ENCODE measurements at regions not wholly inside any gene's neighbourhood (a gene's known extent, or its start where the extent isn't known, plus 50 kb on each side); places are given as distances from the start of the nearest gene placed in this dataset.

GRCh38 chr2:157932480-157933159, 56.5 kb upstream of the ACVR1 start:
- H3K9me3 ChIP-seq (ENCODE audit: control insufficient read depth, low read length): peaks cover 5% of the 10 kb centered on the region
- H4K8ac ChIP-seq (ENCODE audit: low read length): no peak overlapping the region
- no peak overlapping the region for H2AK5ac ChIP-seq (ENCODE audit: low read length, severe bottlenecking)
- H2AFZ ChIP-seq (ENCODE audit: low read depth, low read length): no peak overlapping the region
- H3K4me1 ChIP-seq (ENCODE audit: control insufficient read depth, insufficient read depth, low read depth, low read length): no peaks in the 10 kb centered on the region
- no peak overlapping the region for H2BK15ac ChIP-seq (ENCODE audit: low read depth, poor library complexity, severe bottlenecking)
- H3K4ac ChIP-seq (ENCODE audit: low read depth in 1 of 2, low read length in 2 of 2): no peak overlapping the region
- no peaks in the 10 kb centered on the region for H3K79me1 ChIP-seq (replicated peaks; ENCODE audit: low read length, poor library complexity, severe bottlenecking)
- H3K18ac ChIP-seq (ENCODE audit: low read depth in 1 of 2, low read length in 2 of 2): no peak overlapping the region
- no peak for DNase-seq
- no peak overlapping the region for H3K9ac ChIP-seq (ENCODE audit: low read length)
- H4K91ac ChIP-seq (ENCODE audit: low read length): no peak overlapping the region
- no peaks in the 10 kb centered on the region for H3K36me3 ChIP-seq (ENCODE audit: control insufficient read depth in 1 of 2, insufficient read depth in 2 of 2, low read depth in 1 of 2, low read length in 2 of 2)
- no peak overlapping the region for H3K23ac ChIP-seq (ENCODE audit: low read length in 2 of 2)
- peaks cover 0 to 6% of the 10 kb centered on the region in 2 experiments for H3K27me3 ChIP-seq (ENCODE audit: control insufficient read depth in 1 of 2, insufficient read depth in 1 of 2, low read length in 2 of 2)
- no peak overlapping the region for H3K4me3 ChIP-seq (ENCODE audit: insufficient read depth in 1 of 2, low read depth in 1 of 2, low read length in 2 of 2)
- WGBS: 23% methylated on average over 8 of the region's 10 CpGs
- H2BK5ac ChIP-seq (ENCODE audit: low read depth, low read length, poor library complexity, severe bottlenecking): no peak overlapping the region
- no peak overlapping the region for H2BK120ac ChIP-seq (ENCODE audit: low read depth, low read length)
- no peak overlapping the region for H3K4me2 ChIP-seq (ENCODE audit: low read length, poor library complexity, severe bottlenecking)
- H2BK12ac ChIP-seq (ENCODE audit: low read length in 2 of 2): no peak overlapping the region
- no peak overlapping the region for H3K14ac ChIP-seq (ENCODE audit: low read length in 2 of 2)
- no peak overlapping the region for H3K27ac ChIP-seq (ENCODE audit: low read length, poor library complexity, severe bottlenecking)

- no peak overlapping the region for H3K18ac ChIP-seq (ENCODE audit: low read depth in 1 of 2, low read length in 2 of 2)
These were observed 55.4 kb upstream of the ACVR1 start for GRCh38 chr2:157931542-157931941.

DNA sequence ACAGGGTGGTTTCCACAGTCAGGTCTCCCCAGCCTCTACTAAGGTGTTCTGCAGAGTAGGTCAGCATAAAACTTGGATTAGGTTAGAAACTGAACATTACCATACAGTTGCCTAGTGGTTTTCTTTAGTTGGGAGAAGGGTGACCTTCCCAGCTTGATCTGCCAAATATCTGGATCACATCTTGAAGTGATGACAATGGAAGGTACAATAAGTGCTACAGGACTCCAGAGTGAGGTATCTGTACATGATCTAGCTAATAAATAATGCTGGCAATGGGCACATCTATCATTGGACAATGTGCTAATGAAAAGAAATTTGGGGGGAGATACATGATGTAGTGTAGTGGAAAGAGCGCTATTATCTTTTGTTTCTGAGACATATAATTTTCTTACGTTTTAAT, 54.6 kb upstream of the ACVR1 start:
- H3K9me3 ChIP-seq (ENCODE audit: control insufficient read depth, low read length): peaks cover 5% of the 10 kb centered on the region
- H3K4ac ChIP-seq (ENCODE audit: low read depth in 1 of 2, low read length in 2 of 2): no peak overlapping the region
- H3K4me1 ChIP-seq (ENCODE audit: control insufficient read depth, insufficient read depth, low read depth, low read length): no peaks in the 10 kb centered on the region
- H3K23ac ChIP-seq (ENCODE audit: low read length in 2 of 2): no peak overlapping the region
- no peak overlapping the region for H3K27ac ChIP-seq (ENCODE audit: low read length, poor library complexity, severe bottlenecking)
- no peak overlapping the region for H4K8ac ChIP-seq (ENCODE audit: low read length)
- no peak overlapping the region for H2AK5ac ChIP-seq (ENCODE audit: low read length, severe bottlenecking)
- no peak overlapping the region for H3K4me3 ChIP-seq (ENCODE audit: insufficient read depth in 1 of 2, low read depth in 1 of 2, low read length in 2 of 2)
- H2BK12ac ChIP-seq (ENCODE audit: low read length in 2 of 2): no peak overlapping the region
- no peak overlapping the region for H2BK5ac ChIP-seq (ENCODE audit: low read depth, low read length, poor library complexity, severe bottlenecking)
- H3K14ac ChIP-seq (ENCODE audit: low read length in 2 of 2): no peak overlapping the region
- H3K9ac ChIP-seq (ENCODE audit: low read length): no peak overlapping the region
- no peaks in the 10 kb centered on the region for H3K79me1 ChIP-seq (replicated peaks; ENCODE audit: low read length, poor library complexity, severe bottlenecking)
- no peak overlapping the region for H3K18ac ChIP-seq (ENCODE audit: low read depth in 1 of 2, low read length in 2 of 2)
- H2AFZ ChIP-seq (ENCODE audit: low read depth, low read length): no peak overlapping the region
- no peak overlapping the region for H4K91ac ChIP-seq (ENCODE audit: low read length)
- no peak overlapping the region for H3K4me2 ChIP-seq (ENCODE audit: low read length, poor library complexity, severe bottlenecking)
- H3K27me3 ChIP-seq (ENCODE audit: control insufficient read depth in 1 of 2, insufficient read depth in 1 of 2, low read length in 2 of 2): peaks cover 0 to 6% of the 10 kb centered on the region in 2 experiments
- no peak overlapping the region for H2BK15ac ChIP-seq (ENCODE audit: low read depth, poor library complexity, severe bottlenecking)
- no peaks in the 10 kb centered on the region for H3K36me3 ChIP-seq (ENCODE audit: control insufficient read depth in 1 of 2, insufficient read depth in 2 of 2, low read depth in 1 of 2, low read length in 2 of 2)
- DNase-seq: no peak
- no peak overlapping the region for H2BK120ac ChIP-seq (ENCODE audit: low read depth, low read length)
- WGBS: no CpG with 5 or more reads among the region's 2 CpGs

More at GRCh38 chr2:157931542-157931941, 55.4 kb upstream of the ACVR1 start:
- Histone ChIP-seq H3K9ac (ENCODE audit: low read length) (no peak overlapping the region), H4K8ac (ENCODE audit: low read length) (no peak overlapping the region), H3K27ac (ENCODE audit: low read length, poor library complexity, severe bottlenecking) (no peak overlapping the region), H3K36me3 (ENCODE audit: control insufficient read depth in 1 of 2, insufficient read depth in 2 of 2, low read depth in 1 of 2, low read length in 2 of 2) (no peaks in the 10 kb centered on the region), H2BK15ac (ENCODE audit: low read depth, poor library complexity, severe bottlenecking) (no peak overlapping the region), H3K14ac (ENCODE audit: low read length in 2 of 2) (no peak overlapping the region), H2BK120ac (ENCODE audit: low read depth, low read length) (no peak overlapping the region), H3K9me3 (ENCODE audit: control insufficient read depth, low read length) (peaks cover 5% of the 10 kb centered on the region), H3K4me2 (ENCODE audit: low read length, poor library complexity, severe bottlenecking) (no peak overlapping the region), H2BK12ac (ENCODE audit: low read length in 2 of 2) (no peak overlapping the region), H2BK5ac (ENCODE audit: low read depth, low read length, poor library complexity, severe bottlenecking) (no peak overlapping the region), H3K23ac (ENCODE audit: low read length in 2 of 2) (no peak overlapping the region), H3K27me3 (ENCODE audit: control insufficient read depth in 1 of 2, insufficient read depth in 1 of 2, low read length in 2 of 2) (peaks cover 0 to 6% of the 10 kb centered on the region in 2 experiments), H3K4ac (ENCODE audit: low read depth in 1 of 2, low read length in 2 of 2) (no peak overlapping the region), H3K79me1 (replicated peaks; ENCODE audit: low read length, poor library complexity, severe bottlenecking) (no peaks in the 10 kb centered on the region), H3K4me1 (ENCODE audit: control insufficient read depth, insufficient read depth, low read depth, low read length) (no peaks in the 10 kb centered on the region), H2AK5ac (ENCODE audit: low read length, severe bottlenecking) (no peak overlapping the region), H3K4me3 (ENCODE audit: insufficient read depth in 1 of 2, low read depth in 1 of 2, low read length in 2 of 2) (no peak overlapping the region), H2AFZ (ENCODE audit: low read depth, low read length) (no peak overlapping the region), H4K91ac (ENCODE audit: low read length) (no peak overlapping the region)
- no peak for DNase-seq
- no CpG with 5 or more reads among the region's 1 CpG for WGBS

DNA sequence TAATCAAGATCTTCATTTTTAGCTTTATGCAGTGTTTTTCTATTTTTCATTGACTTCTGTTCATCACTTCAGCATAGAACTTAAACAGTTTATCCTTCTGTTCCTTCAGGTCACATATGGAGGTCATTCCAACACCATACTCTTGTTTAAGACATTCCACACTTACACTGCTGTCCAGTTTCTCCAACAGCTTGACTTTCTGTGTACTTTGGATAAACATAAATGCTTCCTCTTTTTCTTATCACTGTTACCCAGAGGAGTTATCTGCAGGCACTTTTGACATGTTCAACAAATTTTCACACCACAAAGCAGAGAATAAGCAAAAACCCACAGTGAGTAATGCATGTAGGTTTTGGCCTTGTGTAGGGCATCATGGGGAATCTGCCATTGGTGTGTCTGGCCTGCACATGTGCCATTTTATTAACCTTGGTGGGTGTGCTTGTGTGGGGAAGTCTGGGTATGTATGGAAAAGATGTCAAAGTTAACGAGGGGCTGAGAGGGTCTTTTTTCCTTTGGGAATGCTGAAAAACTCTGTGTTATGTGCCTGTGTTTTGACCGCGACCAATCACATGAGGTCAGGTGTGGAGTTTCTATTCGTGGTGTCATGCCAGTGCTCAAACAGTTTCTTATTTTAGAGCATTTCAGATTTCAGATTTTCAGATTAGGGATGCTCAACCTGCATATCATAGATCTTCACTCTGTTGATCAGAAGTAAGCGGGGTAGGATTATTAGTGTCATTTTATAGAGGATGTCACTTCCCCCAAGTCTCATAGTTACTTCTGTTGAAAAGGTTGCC, 53.9 kb upstream of the ACVR1 start:
- no peak for DNase-seq
- no peak overlapping the region for H3K4me2 ChIP-seq (ENCODE audit: low read length, poor library complexity, severe bottlenecking)
- H4K91ac ChIP-seq (ENCODE audit: low read length): no peak overlapping the region
- H3K23ac ChIP-seq (ENCODE audit: low read length in 2 of 2): no peak overlapping the region
- H2AK5ac ChIP-seq (ENCODE audit: low read length, severe bottlenecking): no peak overlapping the region
- H3K79me1 ChIP-seq (replicated peaks; ENCODE audit: low read length, poor library complexity, severe bottlenecking): no peaks in the 10 kb centered on the region
- H2BK120ac ChIP-seq (ENCODE audit: low read depth, low read length): no peak overlapping the region
- no peak overlapping the region for H3K9ac ChIP-seq (ENCODE audit: low read length)
- H3K4me1 ChIP-seq (ENCODE audit: control insufficient read depth, insufficient read depth, low read depth, low read length): no peaks in the 10 kb centered on the region
- H3K27me3 ChIP-seq (ENCODE audit: control insufficient read depth in 1 of 2, insufficient read depth in 1 of 2, low read length in 2 of 2): peaks cover 0 to 6% of the 10 kb centered on the region in 2 experiments
- H3K4ac ChIP-seq (ENCODE audit: low read depth in 1 of 2, low read length in 2 of 2): no peak overlapping the region
- H3K18ac ChIP-seq (ENCODE audit: low read depth in 1 of 2, low read length in 2 of 2): no peak overlapping the region
- peaks cover 5% of the 10 kb centered on the region for H3K9me3 ChIP-seq (ENCODE audit: control insufficient read depth, low read length)
- H4K8ac ChIP-seq (ENCODE audit: low read length): no peak overlapping the region
- H2BK15ac ChIP-seq (ENCODE audit: low read depth, poor library complexity, severe bottlenecking): no peak overlapping the region
- no peak overlapping the region for H3K4me3 ChIP-seq (ENCODE audit: insufficient read depth in 1 of 2, low read depth in 1 of 2, low read length in 2 of 2)
- no peak overlapping the region for H2BK5ac ChIP-seq (ENCODE audit: low read depth, low read length, poor library complexity, severe bottlenecking)
- no peak overlapping the region for H2AFZ ChIP-seq (ENCODE audit: low read depth, low read length)
- no peak overlapping the region for H3K14ac ChIP-seq (ENCODE audit: low read length in 2 of 2)
- no peak overlapping the region for H2BK12ac ChIP-seq (ENCODE audit: low read length in 2 of 2)
- H3K27ac ChIP-seq (ENCODE audit: low read length, poor library complexity, severe bottlenecking): no peak overlapping the region
- WGBS: 68% methylated on average over 4 of the region's 5 CpGs
- no peaks in the 10 kb centered on the region for H3K36me3 ChIP-seq (ENCODE audit: control insufficient read depth in 1 of 2, insufficient read depth in 2 of 2, low read depth in 1 of 2, low read length in 2 of 2)
